ENCODE measurements at regions not wholly inside any gene's neighbourhood (a gene's known extent, or its start where the extent isn't known, plus 50 kb on each side); places are given as distances from the start of the nearest gene placed in this dataset.

DNA sequence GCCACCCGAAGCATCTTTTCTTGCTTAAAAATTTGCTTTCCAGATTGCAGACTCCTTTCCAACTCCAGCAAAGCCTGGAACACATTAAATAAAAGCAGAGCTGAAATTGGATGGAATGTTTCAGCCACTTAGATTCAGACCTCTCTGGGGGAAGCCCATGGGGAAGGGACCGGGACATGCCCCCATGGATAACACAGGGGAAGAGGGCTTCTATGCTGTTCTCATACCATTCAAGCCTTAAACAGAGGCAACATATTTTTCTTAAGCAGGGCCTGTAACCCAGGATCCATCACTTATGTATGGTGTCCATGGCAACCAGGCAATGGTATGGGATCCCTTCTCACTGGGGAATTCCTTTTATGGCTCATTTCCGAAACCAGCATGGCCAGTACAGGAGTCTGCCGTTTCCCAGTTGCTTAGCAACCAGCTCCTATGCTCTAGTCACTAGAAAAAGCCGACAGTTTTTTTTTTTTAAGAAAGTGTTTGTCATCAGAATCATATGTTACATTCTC, 62.0 kb upstream of the MARCHF10 start:
- Mint-ChIP-seq H3K27me3 (ENCODE audit: unreplicated experiment) (peaks cover 3% of the 10 kb centered on the region), H3K4me3 (ENCODE audit: unreplicated experiment) (peak overlapping the region; percentile 87), H3K36me3 (ENCODE audit: unreplicated experiment) (no peaks in the 10 kb centered on the region), H3K4me1 (ENCODE audit: low read depth, unreplicated experiment) (peaks cover 31% of the 10 kb centered on the region), H3K9me3 (ENCODE audit: unreplicated experiment) (peaks cover 5% of the 10 kb centered on the region), H3K27ac (ENCODE audit: unreplicated experiment) (peak overlapping the region; percentile 97)
- peak; percentile 40 for DNase-seq
- TF ChIP-seq, protein P1, sequence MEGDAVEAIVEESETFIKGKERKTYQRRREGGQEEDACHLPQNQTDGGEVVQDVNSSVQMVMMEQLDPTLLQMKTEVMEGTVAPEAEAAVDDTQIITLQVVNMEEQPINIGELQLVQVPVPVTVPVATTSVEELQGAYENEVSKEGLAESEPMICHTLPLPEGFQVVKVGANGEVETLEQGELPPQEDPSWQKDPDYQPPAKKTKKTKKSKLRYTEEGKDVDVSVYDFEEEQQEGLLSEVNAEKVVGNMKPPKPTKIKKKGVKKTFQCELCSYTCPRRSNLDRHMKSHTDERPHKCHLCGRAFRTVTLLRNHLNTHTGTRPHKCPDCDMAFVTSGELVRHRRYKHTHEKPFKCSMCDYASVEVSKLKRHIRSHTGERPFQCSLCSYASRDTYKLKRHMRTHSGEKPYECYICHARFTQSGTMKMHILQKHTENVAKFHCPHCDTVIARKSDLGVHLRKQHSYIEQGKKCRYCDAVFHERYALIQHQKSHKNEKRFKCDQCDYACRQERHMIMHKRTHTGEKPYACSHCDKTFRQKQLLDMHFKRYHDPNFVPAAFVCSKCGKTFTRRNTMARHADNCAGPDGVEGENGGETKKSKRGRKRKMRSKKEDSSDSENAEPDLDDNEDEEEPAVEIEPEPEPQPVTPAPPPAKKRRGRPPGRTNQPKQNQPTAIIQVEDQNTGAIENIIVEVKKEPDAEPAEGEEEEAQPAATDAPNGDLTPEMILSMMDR (IDR thresholded peaks at IDR 0.05; ENCODE audit: partially characterized antibody, unreplicated experiment): no peak

DNA sequence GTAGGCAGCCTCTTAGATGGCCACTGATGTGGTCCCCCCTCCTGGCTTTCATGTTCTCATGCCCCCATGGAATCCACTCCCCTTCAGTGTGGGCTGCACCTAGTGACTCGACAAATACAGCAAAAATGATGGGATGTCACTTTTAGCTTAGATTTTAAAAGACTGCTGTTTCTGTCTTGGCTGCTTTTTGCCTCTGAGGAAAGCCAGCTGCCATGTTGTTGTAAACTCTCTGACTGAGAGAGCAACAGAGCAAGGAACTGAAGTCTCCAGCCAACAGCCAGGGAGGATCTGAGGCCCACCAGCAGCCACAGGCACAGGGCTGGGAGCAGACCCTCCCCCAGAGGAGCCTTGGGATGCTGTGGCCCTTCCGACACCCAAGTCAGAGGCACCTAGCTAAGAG, 60.6 kb upstream of the MARCHF10 start:
- H3K9me3 Mint-ChIP-seq (ENCODE audit: unreplicated experiment): peaks cover 5% of the 10 kb centered on the region
- H3K36me3 Mint-ChIP-seq (ENCODE audit: unreplicated experiment): no peaks in the 10 kb centered on the region
- no peak for DNase-seq
- peaks cover 3% of the 10 kb centered on the region for H3K27me3 Mint-ChIP-seq (ENCODE audit: unreplicated experiment)
- peak overlapping the region; percentile 49 for H3K4me3 Mint-ChIP-seq (ENCODE audit: unreplicated experiment)
- TF ChIP-seq, protein P1 (IDR thresholded peaks at IDR 0.05; ENCODE audit: partially characterized antibody, unreplicated experiment): no peak
- peak overlapping the region; percentile 55 for H3K27ac Mint-ChIP-seq (ENCODE audit: unreplicated experiment)
- H3K4me1 Mint-ChIP-seq (ENCODE audit: low read depth, unreplicated experiment): peaks cover 30% of the 10 kb centered on the region

DNA sequence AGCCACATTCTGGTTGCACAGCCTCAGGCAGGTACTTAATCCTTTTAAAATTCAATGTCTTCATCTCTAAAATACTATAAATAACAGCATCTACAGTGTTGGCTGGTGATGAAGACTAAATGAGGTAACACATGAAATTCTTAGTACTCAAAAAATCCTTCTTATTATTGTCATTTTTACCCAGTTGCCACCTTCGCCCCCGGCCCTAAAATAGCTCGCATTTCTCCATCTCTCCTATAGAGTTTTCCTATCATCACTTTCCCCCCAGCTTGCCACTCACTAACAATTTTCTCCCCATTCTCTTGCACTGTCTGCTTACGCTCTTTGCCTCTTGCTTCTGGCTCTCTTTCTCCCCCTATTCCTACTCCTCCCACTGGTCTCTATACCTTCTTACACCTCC, 59.9 kb upstream of the MARCHF10 start:
- TF ChIP-seq, protein P1 (IDR thresholded peaks at IDR 0.05; ENCODE audit: partially characterized antibody, unreplicated experiment): no peak
- no peak overlapping the region for H3K4me3 Mint-ChIP-seq (ENCODE audit: unreplicated experiment)
- H3K9me3 Mint-ChIP-seq (ENCODE audit: unreplicated experiment): peaks cover 5% of the 10 kb centered on the region
- DNase-seq: no peak
- no peaks in the 10 kb centered on the region for H3K36me3 Mint-ChIP-seq (ENCODE audit: unreplicated experiment)
- peak overlapping the region; percentile 24 for H3K27ac Mint-ChIP-seq (ENCODE audit: unreplicated experiment)
- peaks cover 30% of the 10 kb centered on the region for H3K4me1 Mint-ChIP-seq (ENCODE audit: low read depth, unreplicated experiment)
- peaks cover 3% of the 10 kb centered on the region for H3K27me3 Mint-ChIP-seq (ENCODE audit: unreplicated experiment)

- Mint-ChIP-seq H3K27ac (ENCODE audit: unreplicated experiment) (no peak overlapping the region), H3K9me3 (ENCODE audit: unreplicated experiment) (peaks cover 5% of the 10 kb centered on the region), H3K36me3 (ENCODE audit: unreplicated experiment) (no peaks in the 10 kb centered on the region), H3K4me1 (ENCODE audit: low read depth, unreplicated experiment) (peaks cover 30% of the 10 kb centered on the region), H3K4me3 (ENCODE audit: unreplicated experiment) (no peak overlapping the region), H3K27me3 (ENCODE audit: unreplicated experiment) (peaks cover 3% of the 10 kb centered on the region)
- no peak for DNase-seq
- TF ChIP-seq, protein P1 (IDR thresholded peaks at IDR 0.05; ENCODE audit: partially characterized antibody, unreplicated experiment): no peak
Measured at GRCh38 chr17:62867303-62867702, 59.2 kb upstream of the MARCHF10 start.

GRCh38 chr17:62866471-62866870, 58.4 kb upstream of the MARCHF10 start:
- peaks cover 3% of the 10 kb centered on the region for H3K27me3 Mint-ChIP-seq (ENCODE audit: unreplicated experiment)
- TF ChIP-seq, protein P1 (IDR thresholded peaks at IDR 0.05; ENCODE audit: partially characterized antibody, unreplicated experiment): no peak
- no peaks in the 10 kb centered on the region for H3K36me3 Mint-ChIP-seq (ENCODE audit: unreplicated experiment)
- H3K9me3 Mint-ChIP-seq (ENCODE audit: unreplicated experiment): peaks cover 5% of the 10 kb centered on the region
- H3K4me1 Mint-ChIP-seq (ENCODE audit: low read depth, unreplicated experiment): peaks cover 28% of the 10 kb centered on the region
- no peak overlapping the region for H3K27ac Mint-ChIP-seq (ENCODE audit: unreplicated experiment)
- no peak for DNase-seq
- H3K4me3 Mint-ChIP-seq (ENCODE audit: unreplicated experiment): no peak overlapping the region

Data from glutamatergic neuron (in vitro differentiated cells).